Prostate gland (tissue), 2 donors: ENCODE measurements at regions not wholly inside any gene's neighbourhood (a gene's known extent, or its start where the extent isn't known, plus 50 kb on each side); places are given as distances from the start of the nearest gene placed in this dataset.

ENCODE experiments used
- DNase-seq: peaks from one replicate; pipeline ENCODE4 v3.0.0-alpha.2; 2019; ENCODE audit warnings: low spot score
- H3K27ac ChIP-seq, 2 donors: fragments of 200-600 bp; sonication (generic); 2 replicates each; pipeline ENCODE4 v1.5.1; 2017 to 2019
- H3K27me3 ChIP-seq: fragments of 200-600 bp; sonication (generic); replicated peaks from 2 replicates; pipeline ENCODE4 v1.5.1; 2019; ENCODE audit not compliant: insufficient read depth
- H3K36me3 ChIP-seq, 2 donors: fragments of 200-600 bp; sonication (generic); 1 replicate in 1 of 2; 2 replicates in 1 of 2; pipeline versions ENCODE4 v1.5.1 to v1.8.1; 2017 to 2019
- H3K4me1 ChIP-seq: fragments of 200-600 bp; sonication (generic); replicated peaks from 2 replicates; pipeline ENCODE4 v1.5.1; 2019
- H3K4me3 ChIP-seq, 2 donors: fragments of 200-600 bp; sonication (generic); 2 replicates each; pipeline ENCODE4 v1.5.1; 2017 to 2019
- H3K9me3 ChIP-seq: fragments of 200-600 bp; sonication (generic); 2 replicates; pipeline ENCODE4 v1.5.1; 2017
- CTCF ChIP-seq, 4 experiments: fragments of 200-600 bp in 2 of 4; fragments of 450-650 bp in 2 of 4; sonication (generic) in 2 of 4; IDR thresholded peaks; 1 replicate in 3 of 4; 2 replicates in 1 of 4; pipeline ENCODE4 v1.5.1; 2016 to 2019; ENCODE audit warnings: antibody characterized with exemption in 4 of 4, mild to moderate bottlenecking in 2 of 4, moderate library complexity in 2 of 4
- POLR2A ChIP-seq: fragments of 450-650 bp; IDR thresholded peaks from one replicate; pipeline ENCODE4 v1.6.1; 2016; ENCODE audit warnings: antibody characterized with exemption, mild to moderate bottlenecking
- POLR2AphosphoS5 ChIP-seq: sonication (generic); formaldehyde crosslinking; IDR thresholded peaks from one replicate; pipeline ENCODE4 v1.6.1; 2017; ENCODE audit warnings: antibody characterized with exemption
- WGBS: methylation state at CpG from one replicate; pipeline ENCODE4 v1.1.5; 2018; 5-methylcytosine and 5-hydroxymethylcytosine counted together
- intact Hi-C: fragments of 100-400 bp; cut with DNase I; formaldehyde crosslinking; loops from one replicate; pipeline ENCODE4 v1.14.2; 2022

- no peaks in the 10 kb centered on the region for H3K4me1 ChIP-seq
- no peaks in the 10 kb centered on the region for H3K9me3 ChIP-seq
- no peak overlapping the region for H3K27ac ChIP-seq
- no peak for DNase-seq
- H3K36me3 ChIP-seq: no peaks in the 10 kb centered on the region
- intact Hi-C loops: no loop called here
- H3K27me3 ChIP-seq: no peaks in the 10 kb centered on the region
- 92% methylated on average over 1 of the region's 1 CpG for WGBS
- no peak overlapping the region for H3K4me3 ChIP-seq
- no peak for TF ChIP-seq POLR2AphosphoS5
- no peak for TF ChIP-seq POLR2A
- no peak for TF ChIP-seq CTCF (IDR thresholded peaks at IDR 0.05)
Measured at GRCh38 chr3:94252316-94252715, 189.5 kb downstream of the NSUN3 start.

GRCh38 chr3:94256888-94257813 is 194.3 kb downstream of the NSUN3 start:
- Histone ChIP-seq H3K36me3 (no peaks in the 10 kb centered on the region), H3K27me3 (no peaks in the 10 kb centered on the region), H3K9me3 (no peaks in the 10 kb centered on the region), H3K27ac (no peak overlapping the region), H3K4me1 (no peaks in the 10 kb centered on the region), H3K4me3 (no peak overlapping the region)
- intact Hi-C loops: no loop called here
- DNase-seq: no peak
- TF ChIP-seq POLR2AphosphoS5: no peak
- no peak for TF ChIP-seq CTCF (IDR thresholded peaks at IDR 0.05)
- TF ChIP-seq POLR2A: no peak
- 64% methylated on average over 5 of the region's 5 CpGs for WGBS

GRCh38 chr3:94258851-94259250 is 196.0 kb downstream of the NSUN3 start:
- Histone ChIP-seq H3K27me3 (no peaks in the 10 kb centered on the region), H3K4me1 (no peaks in the 10 kb centered on the region), H3K9me3 (no peaks in the 10 kb centered on the region), H3K27ac (no peak overlapping the region), H3K36me3 (no peaks in the 10 kb centered on the region), H3K4me3 (no peak overlapping the region)
- intact Hi-C loops: no loop called here
- no peak for TF ChIP-seq POLR2AphosphoS5
- no peak for DNase-seq

- no peak for DNase-seq
Measured at GRCh38 chr3:94259291-94259690, 196.4 kb downstream of the NSUN3 start.

GRCh38 chr3:94269763-94270162 is 206.9 kb downstream of the NSUN3 start:
- TF ChIP-seq CTCF (IDR thresholded peaks at IDR 0.05): no peak
- no peak for TF ChIP-seq POLR2A
- no peak for TF ChIP-seq POLR2AphosphoS5
- no peaks in the 10 kb centered on the region for H3K36me3 ChIP-seq
- no peaks in the 10 kb centered on the region for H3K4me1 ChIP-seq
- H3K4me3 ChIP-seq: no peak overlapping the region
- no peak overlapping the region for H3K27ac ChIP-seq
- H3K27me3 ChIP-seq: no peaks in the 10 kb centered on the region
- intact Hi-C loops: no loop called here
- 90% methylated on average over 2 of the region's 2 CpGs for WGBS
- H3K9me3 ChIP-seq: no peaks in the 10 kb centered on the region
- DNase-seq: no peak

More at GRCh38 chr3:94259291-94259690, 196.4 kb downstream of the NSUN3 start:
- H3K4me3 ChIP-seq: no peak overlapping the region
- TF ChIP-seq CTCF (IDR thresholded peaks at IDR 0.05) (no peak), POLR2A (no peak), POLR2AphosphoS5 (no peak)
- intact Hi-C loops: no loop called here
- 90% methylated on average over 1 of the region's 1 CpG for WGBS
- no peaks in the 10 kb centered on the region for H3K4me1 ChIP-seq
- H3K27ac ChIP-seq: no peak overlapping the region
- H3K27me3 ChIP-seq: no peaks in the 10 kb centered on the region
- no peaks in the 10 kb centered on the region for H3K36me3 ChIP-seq
- H3K9me3 ChIP-seq: no peaks in the 10 kb centered on the region
